BLaER1 treated with 17β-estradiol and CSF1 and Interleukin-3, amounts not matched to agents 10 nM and 100 nM (cell line): ENCODE measurements at regions not wholly inside any gene's neighbourhood (a gene's known extent, or its start where the extent isn't known, plus 50 kb on each side); places are given as distances from the start of the nearest gene placed in this dataset.

Source experiments
- H3K27ac ChIP-seq, 11 experiments: shearing (Covaris generic); formaldehyde crosslinking; 2 replicates each; pipeline ENCODE4 v1.8.1; 2022
- H3K27me3 ChIP-seq, 11 experiments: shearing (Covaris generic); formaldehyde crosslinking; 2 replicates each; pipeline ENCODE4 v1.8.1; 2022
- H3K36me3 ChIP-seq, 11 experiments: shearing (Covaris generic); formaldehyde crosslinking; 2 replicates each; pipeline ENCODE4 v1.8.1; 2022
- H3K4me1 ChIP-seq, 10 experiments: shearing (Covaris generic); formaldehyde crosslinking; 2 replicates each; pipeline ENCODE4 v1.8.1; 2022
- H3K4me2 ChIP-seq, 11 experiments: shearing (Covaris generic); formaldehyde crosslinking; 2 replicates each; pipeline ENCODE4 v1.8.1; 2022
- H3K4me3 ChIP-seq, 10 experiments: shearing (Covaris generic); formaldehyde crosslinking; 2 replicates each; pipeline ENCODE4 v1.8.1; 2022
- H3K9ac ChIP-seq, 11 experiments: shearing (Covaris generic); formaldehyde crosslinking; 2 replicates each; pipeline ENCODE4 v1.8.1; 2022
- H3K9me3 ChIP-seq, 11 experiments: shearing (Covaris generic); formaldehyde crosslinking; replicated peaks in 1 of 11; 2 replicates each; pipeline ENCODE4 v1.8.1; 2022
- H4K20me1 ChIP-seq, 11 experiments: shearing (Covaris generic); formaldehyde crosslinking; 2 replicates each; pipeline ENCODE4 v1.8.1; 2022
- Cebpa-rat ChIP-seq, 11 experiments: shearing (Covaris generic); IDR thresholded peaks; 2 replicates each; pipeline ENCODE4 v1.8.1; 2022

GRCh38 chr6:21911208-21911607 is 317.7 kb downstream of the SOX4 start:
- no peaks in the 10 kb centered on the region for H4K20me1 ChIP-seq
- no peak for TF ChIP-seq Cebpa-rat (IDR thresholded peaks at IDR 0.05)
- H3K9ac ChIP-seq: no peak overlapping the region
- peaks cover 0 to 12% (median 6%) of the 10 kb centered on the region in 11 experiments; a peak in 3 of 22 replicates for H3K9me3 ChIP-seq
- no peaks in the 10 kb centered on the region for H3K36me3 ChIP-seq
- H3K27me3 ChIP-seq: no peaks in the 10 kb centered on the region
- H3K4me1 ChIP-seq: peaks cover 0 to 3% (median 0%) of the 10 kb centered on the region in 10 experiments; a peak in 3 of 20 replicates
- H3K27ac ChIP-seq: no peak overlapping the region
- no peak overlapping the region for H3K4me2 ChIP-seq
- H3K4me3 ChIP-seq: no peak overlapping the region

GRCh38 chr6:21912151-21912832 is 318.7 kb downstream of the SOX4 start:
- H4K20me1 ChIP-seq: no peaks in the 10 kb centered on the region
- TF ChIP-seq Cebpa-rat (IDR thresholded peaks at IDR 0.05): no peak
- H3K4me2 ChIP-seq: no peak overlapping the region
- no peaks in the 10 kb centered on the region for H3K36me3 ChIP-seq
- no peak overlapping the region for H3K4me3 ChIP-seq
- peaks cover 0 to 12% (median 6%) of the 10 kb centered on the region in 11 experiments; a peak in 3 of 22 replicates for H3K9me3 ChIP-seq
- no peak overlapping the region for H3K27ac ChIP-seq
- no peak overlapping the region for H3K9ac ChIP-seq
- no peaks in the 10 kb centered on the region for H3K27me3 ChIP-seq
- peaks cover 0 to under 1% (median 0%) of the 10 kb centered on the region in 10 experiments; a peak in 3 of 20 replicates for H3K4me1 ChIP-seq

- Histone ChIP-seq H3K9ac (no peak overlapping the region), H3K36me3 (no peaks in the 10 kb centered on the region), H3K4me2 (no peak overlapping the region), H3K4me3 (no peak overlapping the region), H4K20me1 (no peaks in the 10 kb centered on the region), H3K9me3 (peaks cover 0 to 12% (median 6%) of the 10 kb centered on the region in 11 experiments; a peak in 3 of 22 replicates), H3K27ac (no peak overlapping the region), H3K4me1 (no peaks in the 10 kb centered on the region; a peak in 2 of 20 replicates), H3K27me3 (no peaks in the 10 kb centered on the region)
- TF ChIP-seq Cebpa-rat (IDR thresholded peaks at IDR 0.05): no peak
Measured at GRCh38 chr6:21914121-21914973, 320.8 kb downstream of the SOX4 start.

GRCh38 chr6:21915707-21916260 is 322.2 kb downstream of the SOX4 start:
- Histone ChIP-seq H3K4me2 (no peak overlapping the region), H3K27me3 (no peaks in the 10 kb centered on the region), H3K4me1 (no peaks in the 10 kb centered on the region; a peak in 2 of 20 replicates), H3K9ac (no peak overlapping the region), H3K9me3 (peaks cover 0 to 12% (median 6%) of the 10 kb centered on the region in 11 experiments; a peak in 3 of 22 replicates), H4K20me1 (no peaks in the 10 kb centered on the region), H3K36me3 (no peaks in the 10 kb centered on the region), H3K4me3 (no peak overlapping the region), H3K27ac (no peak overlapping the region)
- TF ChIP-seq Cebpa-rat (IDR thresholded peaks at IDR 0.05): no peak

GRCh38 chr6:21918041-21918440 is 324.5 kb downstream of the SOX4 start:
- Histone ChIP-seq H3K4me2 (no peak overlapping the region), H3K9ac (no peak overlapping the region), H4K20me1 (no peaks in the 10 kb centered on the region), H3K27ac (no peak overlapping the region), H3K9me3 (peaks cover 0 to 12% (median 6%) of the 10 kb centered on the region in 11 experiments; a peak in 3 of 22 replicates), H3K27me3 (no peaks in the 10 kb centered on the region), H3K36me3 (no peaks in the 10 kb centered on the region), H3K4me3 (no peak overlapping the region), H3K4me1 (no peaks in the 10 kb centered on the region; a peak in 2 of 20 replicates)
- no peak for TF ChIP-seq Cebpa-rat (IDR thresholded peaks at IDR 0.05)

GRCh38 chr6:21918666-21919065 is 325.1 kb downstream of the SOX4 start:
- Histone ChIP-seq H3K4me2 (no peak overlapping the region), H3K27ac (no peak overlapping the region), H3K4me1 (no peaks in the 10 kb centered on the region; a peak in 2 of 20 replicates), H3K9me3 (peaks cover 0 to 11% (median 0%) of the 10 kb centered on the region in 11 experiments; a peak in 3 of 22 replicates), H3K4me3 (no peak overlapping the region), H3K36me3 (no peaks in the 10 kb centered on the region), H3K27me3 (no peaks in the 10 kb centered on the region), H4K20me1 (no peaks in the 10 kb centered on the region), H3K9ac (no peak overlapping the region)
- TF ChIP-seq Cebpa-rat (IDR thresholded peaks at IDR 0.05): no peak

- Histone ChIP-seq H3K27me3 (no peaks in the 10 kb centered on the region), H3K4me2 (no peak overlapping the region), H3K9ac (no peak overlapping the region), H3K4me1 (peaks cover 0 to 9% (median 7%) of the 10 kb centered on the region in 10 experiments; a peak in 8 of 20 replicates), H3K27ac (no peak overlapping the region), H3K4me3 (no peak overlapping the region), H4K20me1 (no peaks in the 10 kb centered on the region), H3K36me3 (no peaks in the 10 kb centered on the region), H3K9me3 (peaks cover 0 to 6% (median 0%) of the 10 kb centered on the region in 11 experiments; a peak in 1 of 22 replicates)
- TF ChIP-seq Cebpa-rat (IDR thresholded peaks at IDR 0.05): no peak
Measured at GRCh38 chr6:21922086-21922485, 328.5 kb downstream of the SOX4 start.

GRCh38 chr6:21924002-21924401 is 330.5 kb downstream of the SOX4 start:
- Histone ChIP-seq H3K4me3 (no peak overlapping the region), H3K36me3 (no peaks in the 10 kb centered on the region), H4K20me1 (no peaks in the 10 kb centered on the region), H3K27me3 (no peaks in the 10 kb centered on the region), H3K4me2 (no peak overlapping the region), H3K27ac (no peak overlapping the region), H3K9ac (no peak overlapping the region), H3K4me1 (peaks cover 0 to 20% (median 9%) of the 10 kb centered on the region in 10 experiments; a peak in 12 of 20 replicates), H3K9me3 (peaks cover 0 to 6% (median 0%) of the 10 kb centered on the region in 11 experiments; a peak in 1 of 22 replicates)
- no peak for TF ChIP-seq Cebpa-rat (IDR thresholded peaks at IDR 0.05)

- Histone ChIP-seq H3K9me3 (peaks cover 13 to 34% (median 23%) of the 10 kb centered on the region in 11 experiments; a peak in 20 of 22 replicates), H3K27me3 (no peaks in the 10 kb centered on the region), H3K36me3 (no peaks in the 10 kb centered on the region), H3K27ac (no peak overlapping the region), H3K4me3 (no peak overlapping the region), H3K9ac (no peak overlapping the region), H3K4me2 (no peak overlapping the region), H3K4me1 (peaks cover 0 to 20% (median 9%) of the 10 kb centered on the region in 10 experiments; a peak in 12 of 20 replicates), H4K20me1 (no peaks in the 10 kb centered on the region)
- TF ChIP-seq Cebpa-rat (IDR thresholded peaks at IDR 0.05): no peak
Measured at GRCh38 chr6:21928827-21929226, 335.3 kb downstream of the SOX4 start.
